HG02623 (cell line): ENCODE measurements at regions not wholly inside any gene's neighbourhood (a gene's known extent, or its start where the extent isn't known, plus 50 kb on each side); places are given as distances from the start of the nearest gene placed in this dataset.

Experiments used
- ATAC-seq: cut with Tn5 transposase; IDR thresholded peaks from one replicate; pipeline ENCODE4 v1.9.1; 2021; ENCODE audit warnings: moderate library complexity; ENCODE audit not compliant: unreplicated experiment

- ATAC-seq, result no peak
These were observed 93.9 kb downstream of the INHBB start for GRCh38 chr2:120439637-120440384.

GRCh38 chr2:120440521-120441350 lies 94.8 kb downstream of the INHBB start:
- ATAC-seq, result no peak

- no peak for ATAC-seq
These were observed 95.4 kb downstream of the INHBB start for GRCh38 chr2:120441351-120441700.

GRCh38 chr2:120441744-120442471 lies 96.0 kb downstream of the INHBB start:
- no peak for ATAC-seq

GRCh38 chr2:120442541-120442922 lies 96.6 kb downstream of the INHBB start:
- no peak for ATAC-seq

GRCh38 chr2:120442923-120443571 lies 97.1 kb downstream of the INHBB start:
- ATAC-seq, result no peak

GRCh38 chr2:120443946-120444345 lies 98.0 kb downstream of the INHBB start:
- no peak for ATAC-seq

- no peak for ATAC-seq
These were observed 98.8 kb downstream of the INHBB start for GRCh38 chr2:120444691-120445240.

GRCh38 chr2:120445449-120446143 lies 99.7 kb downstream of the INHBB start:
- no peak for ATAC-seq

GRCh38 chr2:120446236-120447126 lies 100.5 kb downstream of the INHBB start:
- no peak for ATAC-seq

- no peak for ATAC-seq
These were observed 101.3 kb downstream of the INHBB start for GRCh38 chr2:120447127-120447785.

- ATAC-seq, result no peak
These were observed 102.5 kb downstream of the INHBB start for GRCh38 chr2:120448436-120448835.

GRCh38 chr2:120448961-120449810 lies 103.2 kb downstream of the INHBB start:
- ATAC-seq, result no peak

- no peak for ATAC-seq
These were observed 104.4 kb downstream of the INHBB start for GRCh38 chr2:120450196-120450820.

- ATAC-seq, result no peak
These were observed 105.4 kb downstream of the INHBB start for GRCh38 chr2:120451334-120451733.

GRCh38 chr2:120452131-120452530 lies 106.2 kb downstream of the INHBB start:
- ATAC-seq, result no peak

- no peak for ATAC-seq
These were observed 107.2 kb downstream of the INHBB start for GRCh38 chr2:120452945-120453634.
